HEK293T (cell line): ENCODE measurements at regions not wholly inside any gene's neighbourhood (a gene's known extent, or its start where the extent isn't known, plus 50 kb on each side); places are given as distances from the start of the nearest gene placed in this dataset.

Experiments
- BHLHE40 ChIP-seq: fragments of 450-650 bp; IDR thresholded peaks from 2 replicates; pipeline ENCODE4 v1.6.1; 2016; ENCODE audit warnings: mild to moderate bottlenecking, moderate library complexity, borderline replicate concordance
- CTBP1 ChIP-seq: fragments of 450-650 bp; IDR thresholded peaks from 2 replicates; pipeline ENCODE4 v1.6.1; 2016; ENCODE audit warnings: borderline replicate concordance
- ELF4 ChIP-seq: fragments of 450-650 bp; IDR thresholded peaks from 2 replicates; pipeline ENCODE4 v1.6.1; 2017; ENCODE audit warnings: antibody characterized with exemption
- FOXK2 ChIP-seq: fragments of 450-650 bp; IDR thresholded peaks from 2 replicates; pipeline ENCODE4 v1.6.1; 2016; ENCODE audit warnings: mild to moderate bottlenecking
- FOXM1 ChIP-seq: fragments of 450-650 bp; IDR thresholded peaks from 2 replicates; pipeline ENCODE4 v1.6.1; 2017; ENCODE audit warnings: mild to moderate bottlenecking, borderline replicate concordance

GRCh38 chr3:86245360-86245759 lies 745.6 kb downstream of the VGLL3 start:
- TF ChIP-seq ELF4 (no peak), BHLHE40 (no peak), FOXK2 (no peak), CTBP1 (no peak), FOXM1 (no peak)
